T-helper 2 cell treated with Interferon-gamma antibody and Interleukin-4, amounts not matched to agents 100 ng/mL and 5 ng/mL, for 36 hours (primary cell): ENCODE measurements at regions not wholly inside any gene's neighbourhood (a gene's known extent, or its start where the extent isn't known, plus 50 kb on each side); places are given as distances from the start of the nearest gene placed in this dataset.
"Not testable (repeated sequence)": the region's sequence is repeated elsewhere in the genome, so short reads cannot be mapped to it uniquely, and the experiment has no call there.

Source experiments
- intact Hi-C: fragments of 100-400 bp; cut with micrococcal nuclease; formaldehyde crosslinking; loops from one replicate; pipeline ENCODE4 v1.15.1; 2023

- intact Hi-C loops: no loop called here
These were observed 124.6 kb upstream of the KCNAB1 start for GRCh38 chr3:155995525-155996370.

GRCh38 chr3:155996882-155997281 lies 123.5 kb upstream of the KCNAB1 start:
- intact Hi-C loops: no loop called here

DNA sequence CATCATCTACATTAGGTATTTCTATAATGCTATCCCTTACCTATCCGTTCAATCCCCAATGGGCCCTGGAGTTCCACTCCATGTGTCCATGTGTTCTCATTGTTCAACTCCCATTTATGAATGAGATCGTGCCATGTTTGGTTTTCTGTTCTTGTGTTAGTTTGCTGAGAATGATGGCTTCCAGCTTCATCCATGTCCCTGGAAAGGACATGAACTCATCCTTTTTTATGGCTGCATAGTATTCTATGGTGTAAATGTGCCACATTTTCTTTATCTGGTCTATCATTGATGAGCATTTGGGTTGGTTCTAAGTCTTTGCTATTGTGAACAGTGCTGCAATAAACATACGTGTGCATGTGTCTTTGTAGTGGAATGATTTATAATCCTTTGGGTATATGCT lies 122.2 kb upstream of the KCNAB1 start:
- intact Hi-C loops: not testable (repeated sequence)

DNA sequence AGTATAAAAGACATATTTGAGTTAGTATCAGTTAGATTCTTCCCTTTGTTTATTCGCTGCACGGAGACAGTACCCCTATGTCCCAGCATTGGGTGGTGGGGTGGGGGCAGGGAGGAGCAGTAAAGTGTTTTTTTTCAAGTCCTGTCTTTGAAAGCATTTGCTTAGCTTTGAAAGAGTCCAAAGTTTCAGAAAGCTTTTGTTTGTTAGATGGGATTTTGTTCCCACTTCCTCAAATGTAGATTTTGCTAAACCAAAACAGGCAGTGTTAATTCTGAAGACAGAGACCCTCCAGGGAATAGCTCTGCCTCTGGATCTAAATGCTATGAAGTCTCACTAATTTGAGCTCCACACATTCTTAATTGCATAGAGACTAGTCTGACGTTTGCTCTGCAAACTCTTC lies 114.6 kb upstream of the KCNAB1 start:
- intact Hi-C loops: no loop called here

GRCh38 chr3:156010829-156011228 lies 109.5 kb upstream of the KCNAB1 start:
- intact Hi-C loops: no loop called here

- intact Hi-C loops: no loop called here
These were observed 105.9 kb upstream of the KCNAB1 start for GRCh38 chr3:156014489-156014888.

GRCh38 chr3:156016902-156017301 lies 103.5 kb upstream of the KCNAB1 start:
- intact Hi-C loops: no loop called here

- intact Hi-C loops: no loop called here
These were observed 102.9 kb upstream of the KCNAB1 start for GRCh38 chr3:156017352-156018030.

- intact Hi-C loops: no loop called here
These were observed 95.4 kb upstream of the KCNAB1 start for GRCh38 chr3:156024904-156025533.

GRCh38 chr3:156029208-156029607 lies 91.2 kb upstream of the KCNAB1 start:
- intact Hi-C loops: no loop called here

DNA sequence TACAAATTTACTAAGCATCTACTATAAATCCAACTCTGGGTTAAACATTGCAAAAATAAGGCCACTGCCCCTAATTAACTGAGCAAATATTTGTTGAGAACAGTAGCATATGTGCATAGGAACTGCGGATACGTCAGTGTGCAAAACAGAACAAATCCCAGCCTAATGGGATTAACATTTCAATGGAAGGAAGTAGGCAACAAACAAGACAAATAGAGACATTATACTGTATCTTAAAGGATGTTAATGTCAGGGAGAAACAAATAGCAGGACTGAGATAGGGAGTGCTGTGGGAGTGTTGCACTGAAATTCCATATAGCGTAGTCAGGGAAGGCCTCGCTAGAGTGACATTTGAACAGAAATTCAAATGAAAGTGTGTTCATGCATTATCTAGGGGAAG lies 89.7 kb upstream of the KCNAB1 start:
- intact Hi-C loops: no loop called here

DNA sequence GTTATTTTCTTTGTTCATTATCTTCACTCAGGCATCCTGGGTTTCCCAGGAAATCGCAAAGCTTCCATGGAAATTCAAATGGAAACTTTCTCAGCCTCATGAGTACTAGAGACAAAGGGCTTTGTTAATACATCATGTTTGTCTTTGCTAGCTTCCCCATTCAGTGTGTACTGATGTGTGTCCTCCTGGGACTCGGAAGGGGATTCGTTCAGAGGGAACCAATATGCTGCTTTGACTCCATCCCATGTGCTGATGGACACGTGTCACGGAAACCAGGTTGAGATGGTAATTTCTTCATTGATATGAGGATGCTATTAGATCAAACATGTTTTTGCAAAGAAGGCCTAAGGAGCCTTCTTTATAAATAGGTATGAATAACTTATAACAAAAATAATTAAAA lies 87.0 kb upstream of the KCNAB1 start:
- intact Hi-C loops: no loop called here

DNA sequence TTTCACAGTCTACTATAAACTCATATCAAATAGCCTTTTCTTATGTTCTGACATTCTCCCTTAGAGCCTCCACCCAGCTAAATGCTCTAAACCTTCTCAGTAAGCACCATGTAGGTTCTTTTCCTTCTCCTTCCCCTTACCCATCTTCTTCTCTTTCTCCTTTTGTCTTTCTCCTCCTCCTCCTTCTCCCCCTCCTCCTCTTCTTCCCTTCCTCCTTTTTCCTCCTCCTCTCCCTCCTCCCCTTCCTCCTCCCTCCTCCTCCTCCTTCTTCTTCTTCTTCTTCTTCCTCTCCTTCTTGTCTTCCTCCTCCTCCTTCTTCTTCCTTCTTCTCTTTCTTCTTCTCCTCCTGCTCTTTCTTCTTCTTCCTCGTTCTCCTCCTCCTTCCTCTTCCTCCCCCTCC lies 85.2 kb upstream of the KCNAB1 start:
- intact Hi-C loops: no loop called here

- intact Hi-C loops: no loop called here
These were observed 83.9 kb upstream of the KCNAB1 start for GRCh38 chr3:156036258-156037053.

DNA sequence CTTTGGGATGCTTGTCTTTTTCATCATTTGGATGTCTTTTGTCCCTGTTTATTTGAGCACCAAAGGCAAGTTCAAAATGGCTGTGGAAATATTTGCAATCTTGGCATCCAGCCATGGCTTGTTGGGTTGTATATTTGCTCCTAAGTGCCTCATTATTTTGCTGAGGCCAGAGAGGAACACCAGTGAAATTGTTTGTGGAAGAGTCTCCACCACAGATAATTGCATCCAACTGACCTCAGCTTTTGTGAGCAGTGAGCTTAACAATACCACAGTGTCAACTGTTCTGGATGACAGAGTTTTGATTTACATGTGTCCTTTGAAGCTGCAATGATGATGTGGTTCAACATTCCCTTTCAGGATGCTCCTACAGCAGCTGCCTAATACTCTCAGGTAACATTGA lies 83.0 kb upstream of the KCNAB1 start:
- intact Hi-C loops: no loop called here

DNA sequence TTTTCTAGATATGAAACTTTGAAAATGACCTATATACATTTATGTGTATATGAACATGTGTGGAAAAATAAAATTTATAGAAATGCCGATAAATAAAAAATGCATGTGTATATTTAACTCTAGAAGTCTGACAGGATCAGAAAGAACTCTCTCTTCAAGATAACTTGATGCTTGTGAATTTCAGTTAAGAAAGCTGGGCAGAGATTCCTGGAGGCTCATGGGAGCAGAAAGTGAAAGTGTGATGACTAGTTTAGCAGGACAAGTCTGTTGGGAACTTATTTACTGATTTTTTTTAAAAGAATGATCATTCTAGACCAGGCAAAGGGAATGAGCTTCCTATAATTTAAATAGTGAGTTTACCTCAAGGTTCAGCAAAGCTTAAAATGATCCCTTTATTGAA lies 81.5 kb upstream of the KCNAB1 start:
- intact Hi-C loops: no loop called here

DNA sequence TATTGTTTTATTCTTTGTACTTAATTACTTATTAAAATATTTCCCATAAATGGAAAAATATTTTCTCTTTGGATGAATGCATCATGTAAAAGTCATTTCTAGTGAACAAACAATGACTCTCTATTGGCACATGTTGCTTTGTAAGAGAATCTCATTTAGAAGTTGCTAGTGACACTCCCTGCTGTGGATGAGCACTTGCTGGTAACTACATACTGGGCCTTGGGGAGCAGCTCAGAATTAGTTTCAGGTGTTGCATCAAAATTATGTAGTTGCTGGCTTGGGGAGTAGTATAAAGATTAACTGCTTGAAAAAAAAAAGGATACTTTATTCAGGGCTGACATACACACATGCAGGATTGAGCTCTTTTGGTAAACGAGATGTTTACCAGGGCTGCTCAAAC lies 80.3 kb upstream of the KCNAB1 start:
- intact Hi-C loops: loop anchor here (5.0 kb wide), 1 partner anchor 1097 kb away; no protein-coding TSS in a partner anchor

DNA sequence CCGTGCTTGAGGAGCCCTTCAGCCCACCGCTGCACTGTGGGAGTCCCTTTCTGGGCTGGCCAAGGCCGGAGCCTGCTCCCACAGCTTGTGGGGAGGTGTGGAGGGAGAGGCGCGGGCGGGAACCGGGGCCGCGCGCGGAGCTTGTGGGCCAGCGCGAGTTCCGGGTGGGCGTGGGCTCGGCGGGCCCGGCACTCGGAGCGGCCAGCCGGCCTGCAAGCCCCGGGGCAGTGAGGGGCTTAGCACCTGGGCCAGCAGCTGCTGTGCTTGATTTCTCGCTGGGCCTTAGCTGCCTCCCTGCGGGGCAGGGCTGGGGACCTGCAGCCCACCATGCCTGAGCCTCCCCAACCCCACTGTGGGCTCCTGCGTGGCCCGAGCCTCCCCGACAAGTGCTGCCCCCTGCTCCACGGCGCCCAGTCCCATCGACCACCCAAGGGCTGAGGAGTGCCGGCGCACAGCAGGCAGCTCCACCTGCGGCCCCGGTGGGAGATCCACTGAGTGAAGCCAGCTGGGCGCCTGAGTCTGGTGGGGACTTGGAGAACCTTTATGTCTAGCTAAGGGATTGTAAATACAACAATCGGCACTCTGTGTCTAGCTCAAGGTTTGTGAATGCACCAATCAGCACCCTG lies 79.0 kb upstream of the KCNAB1 start:
- intact Hi-C loops: loop anchor here (5.0 kb wide), 1 partner anchor 1096 kb away; no protein-coding TSS in a partner anchor

DNA sequence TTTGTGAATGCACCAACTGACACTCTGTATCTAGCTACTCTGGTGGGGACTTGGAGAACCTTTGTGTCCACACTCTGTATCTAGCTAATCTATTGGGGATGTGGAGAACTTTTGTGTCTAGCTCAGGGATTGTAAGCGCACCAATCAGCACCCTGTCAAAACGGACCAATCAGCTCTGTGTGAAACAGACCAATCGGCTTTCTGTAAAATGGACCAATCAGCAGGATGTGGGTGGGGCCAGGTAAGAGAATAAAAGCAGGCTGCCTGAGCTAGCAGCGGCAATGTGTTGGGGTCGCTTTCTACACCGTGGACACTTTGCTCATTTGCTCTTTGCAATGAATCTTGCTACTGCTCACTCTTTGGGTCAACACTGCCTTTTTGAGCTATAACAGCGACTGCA lies 78.5 kb upstream of the KCNAB1 start:
- intact Hi-C loops: loop anchor here (5.0 kb wide), 1 partner anchor 1095 kb away; no protein-coding TSS in a partner anchor

GRCh38 chr3:156043832-156044633 lies 76.3 kb upstream of the KCNAB1 start:
- intact Hi-C loops: loop anchor here (5.0 kb wide), 1 partner anchor 1093 kb away; no protein-coding TSS in a partner anchor
